Caco-2 (cell line): ENCODE measurements at regions not wholly inside any gene's neighbourhood (a gene's known extent, or its start where the extent isn't known, plus 50 kb on each side); places are given as distances from the start of the nearest gene placed in this dataset.

Experiments
- BruUV-seq: library from RNA; stranded (reverse); fragments of 400-500 nt; replicated peaks from 2 replicates; lab custom pipeline; 2021; lab: Mats Ljungman, UMichigan
- CTCF ChIA-PET: fragments of 300-600 bp; sonication (Branson Sonifier 250); formaldehyde crosslinking; loops from one replicate; lab custom pipeline; 2022; ENCODE audit warnings: antibody characterized with exemption; lab: Charles Lee
- POLR2A ChIA-PET: fragments of 300-600 bp; sonication (Branson Sonifier 250); formaldehyde crosslinking; loops from one replicate; lab custom pipeline; 2022; ENCODE audit warnings: antibody characterized with exemption; lab: Charles Lee
- DNase-seq, 2 experiments: peaks; one replicate each; pipeline versions ENCODE4 v3.0.0 to v3.0.0-alpha.2; 2020 to 2022
- H3K27me3 ChIP-seq: replicated peaks from 2 replicates; pipeline ENCODE4 v1.6.0; 2011; ENCODE audit warnings: low read length; ENCODE audit not compliant: control insufficient read depth, insufficient read depth
- H3K36me3 ChIP-seq: 2 replicates; pipeline ENCODE4 v1.5.1; 2011; ENCODE audit warnings: low read length; ENCODE audit not compliant: control insufficient read depth, insufficient read depth
- H3K4me1 ChIP-seq: fragments of 250-450 bp; sonication (Bioruptor Pico); 2 replicates; pipeline ENCODE4 v1.5.1; 2020; ENCODE audit warnings: mild to moderate bottlenecking
- H3K4me3 ChIP-seq: 2 replicates; pipeline ENCODE4 v1.5.1; 2011; ENCODE audit warnings: low read depth, mild to moderate bottlenecking, control low read depth, low read length
- H3K9me3 ChIP-seq: fragments of 250-450 bp; sonication (Bioruptor Pico); 2 replicates; pipeline ENCODE4 v1.5.1; 2020; ENCODE audit warnings: mild to moderate bottlenecking, moderate library complexity
- H3K27ac Mint-ChIP-seq: one replicate; pipeline ENCODE4 v1.8.0; 2022; ENCODE audit warnings: mixed read lengths; ENCODE audit not compliant: unreplicated experiment
- H3K27me3 Mint-ChIP-seq: one replicate; pipeline ENCODE4 v1.8.0; 2022; ENCODE audit warnings: mixed read lengths; ENCODE audit not compliant: insufficient read depth, unreplicated experiment
- H3K36me3 Mint-ChIP-seq: one replicate; pipeline ENCODE4 v1.8.0; 2022; ENCODE audit warnings: mild to moderate bottlenecking, mixed read lengths; ENCODE audit not compliant: insufficient read depth, unreplicated experiment
- H3K4me1 Mint-ChIP-seq: one replicate; pipeline ENCODE4 v1.8.0; 2022; ENCODE audit warnings: low read depth, mixed read lengths; ENCODE audit not compliant: unreplicated experiment
- H3K4me3 Mint-ChIP-seq: one replicate; pipeline ENCODE4 v1.8.0; 2022; ENCODE audit warnings: mild to moderate bottlenecking, moderate library complexity, mixed read lengths; ENCODE audit not compliant: unreplicated experiment
- H3K9me3 Mint-ChIP-seq: one replicate; pipeline ENCODE4 v1.8.0; 2022; ENCODE audit warnings: mixed read lengths; ENCODE audit not compliant: unreplicated experiment
- intact Hi-C: fragments of 100-400 bp; cut with micrococcal nuclease; formaldehyde crosslinking; loops from one replicate; pipeline ENCODE4 v1.10.0; 2022; ENCODE audit not compliant: unreplicated experiment
- TF ChIP-seq, protein P1 (sequence below), 2 experiments: fragments of 200-600 bp in 1 of 2; IDR thresholded peaks; 1 replicate in 1 of 2; 2 replicates in 1 of 2; pipeline versions ENCODE4 v1.5.1 to v1.8.0; 2011 to 2022; ENCODE audit warnings: antibody characterized with exemption in 1 of 2, control low read depth in 1 of 2, inconsistent platforms in 1 of 2, low read depth in 1 of 2, low read length in 1 of 2, mild to moderate bottlenecking in 1 of 2, moderate library complexity in 1 of 2; ENCODE audit not compliant: insufficient read depth in 1 of 2, severe bottlenecking in 1 of 2, unreplicated experiment in 1 of 2

GRCh38 chr5:68519143-68519542 lies 303.6 kb downstream of the PIK3R1 start:
- H3K9me3 ChIP-seq = no peaks in the 10 kb centered on the region
- no TSS peak for BruUV-seq
- no peaks in the 10 kb centered on the region; the same call in 1 of the 2 replicates for H3K4me1 ChIP-seq
- no peak overlapping the region for H3K4me3 ChIP-seq
- no peak for DNase-seq
- intact Hi-C loops = no loop called here
- POLR2A ChIA-PET = no interaction called here
- CTCF ChIA-PET = no interaction called here
- H3K27ac Mint-ChIP-seq = no peak overlapping the region
- no peaks in the 10 kb centered on the region for H3K36me3 Mint-ChIP-seq
- H3K27me3 ChIP-seq = no peaks in the 10 kb centered on the region
- H3K9me3 Mint-ChIP-seq = peaks cover 10% of the 10 kb centered on the region
- H3K4me1 Mint-ChIP-seq = peaks cover 6% of the 10 kb centered on the region
- TF ChIP-seq, protein P1, sequence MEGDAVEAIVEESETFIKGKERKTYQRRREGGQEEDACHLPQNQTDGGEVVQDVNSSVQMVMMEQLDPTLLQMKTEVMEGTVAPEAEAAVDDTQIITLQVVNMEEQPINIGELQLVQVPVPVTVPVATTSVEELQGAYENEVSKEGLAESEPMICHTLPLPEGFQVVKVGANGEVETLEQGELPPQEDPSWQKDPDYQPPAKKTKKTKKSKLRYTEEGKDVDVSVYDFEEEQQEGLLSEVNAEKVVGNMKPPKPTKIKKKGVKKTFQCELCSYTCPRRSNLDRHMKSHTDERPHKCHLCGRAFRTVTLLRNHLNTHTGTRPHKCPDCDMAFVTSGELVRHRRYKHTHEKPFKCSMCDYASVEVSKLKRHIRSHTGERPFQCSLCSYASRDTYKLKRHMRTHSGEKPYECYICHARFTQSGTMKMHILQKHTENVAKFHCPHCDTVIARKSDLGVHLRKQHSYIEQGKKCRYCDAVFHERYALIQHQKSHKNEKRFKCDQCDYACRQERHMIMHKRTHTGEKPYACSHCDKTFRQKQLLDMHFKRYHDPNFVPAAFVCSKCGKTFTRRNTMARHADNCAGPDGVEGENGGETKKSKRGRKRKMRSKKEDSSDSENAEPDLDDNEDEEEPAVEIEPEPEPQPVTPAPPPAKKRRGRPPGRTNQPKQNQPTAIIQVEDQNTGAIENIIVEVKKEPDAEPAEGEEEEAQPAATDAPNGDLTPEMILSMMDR (IDR thresholded peaks at IDR 0.05; ENCODE audit: insufficient read depth in 1 of 2, low read depth in 1 of 2, low read length in 1 of 2, severe bottlenecking in 1 of 2, unreplicated experiment in 1 of 2) = no peak
- no peak overlapping the region for H3K4me3 Mint-ChIP-seq
- H3K27me3 Mint-ChIP-seq = no peaks in the 10 kb centered on the region
- H3K36me3 ChIP-seq = no peaks in the 10 kb centered on the region

DNA sequence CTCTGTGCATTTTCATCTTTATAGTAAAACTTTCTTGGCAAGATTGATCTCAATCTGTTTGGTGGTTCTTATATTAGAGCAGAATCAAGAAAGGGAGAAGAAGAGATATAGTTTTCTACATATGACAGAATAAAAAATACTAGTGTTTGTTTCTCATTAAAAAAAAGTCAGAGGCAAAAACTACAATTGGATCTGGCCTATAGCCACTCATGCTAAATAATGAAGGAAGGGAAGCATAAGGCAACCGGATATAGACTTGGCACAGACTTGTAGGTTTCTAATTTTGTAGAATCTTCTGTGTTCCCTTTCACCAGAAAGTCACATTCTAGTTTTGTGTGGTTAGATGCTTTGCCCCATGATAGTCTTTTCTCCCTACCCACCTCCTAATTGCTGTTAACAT lies 306.2 kb downstream of the PIK3R1 start:
- no peak overlapping the region for H3K27ac Mint-ChIP-seq
- peaks cover 12% of the 10 kb centered on the region for H3K4me1 Mint-ChIP-seq
- intact Hi-C loops = no loop called here
- H3K36me3 Mint-ChIP-seq = no peaks in the 10 kb centered on the region
- no peaks in the 10 kb centered on the region for H3K36me3 ChIP-seq
- H3K4me3 Mint-ChIP-seq = no peak overlapping the region
- TF ChIP-seq, protein P1 (IDR thresholded peaks at IDR 0.05; ENCODE audit: insufficient read depth in 1 of 2, low read depth in 1 of 2, low read length in 1 of 2, severe bottlenecking in 1 of 2, unreplicated experiment in 1 of 2) = no peak
- no TSS peak for BruUV-seq
- H3K4me3 ChIP-seq = no peak overlapping the region
- no peaks in the 10 kb centered on the region for H3K27me3 Mint-ChIP-seq
- ChIA-PET POLR2A (no interaction called here), CTCF (no interaction called here)
- no peaks in the 10 kb centered on the region for H3K9me3 ChIP-seq
- H3K4me1 ChIP-seq = no peaks in the 10 kb centered on the region; the same call in 1 of the 2 replicates
- peaks cover 10% of the 10 kb centered on the region for H3K9me3 Mint-ChIP-seq
- H3K27me3 ChIP-seq = no peaks in the 10 kb centered on the region
- DNase-seq = no peak

- Histone ChIP-seq H3K4me3 (no peak overlapping the region), H3K27me3 (no peaks in the 10 kb centered on the region), H3K9me3 (0 out of 2 replicates have a peak, but pooled peaks cover 5% of the 10 kb centered on the region), H3K36me3 (no peaks in the 10 kb centered on the region), H3K4me1 (no peaks in the 10 kb centered on the region; the same call in 1 of the 2 replicates)
- H3K4me3 Mint-ChIP-seq = no peak overlapping the region
- no peaks in the 10 kb centered on the region for H3K27me3 Mint-ChIP-seq
- ChIA-PET POLR2A (no interaction called here), CTCF (no interaction called here)
- intact Hi-C loops = no loop called here
- H3K36me3 Mint-ChIP-seq = no peaks in the 10 kb centered on the region
- peaks cover 16% of the 10 kb centered on the region for H3K9me3 Mint-ChIP-seq
- no peak for DNase-seq
- no peak overlapping the region for H3K27ac Mint-ChIP-seq
- BruUV-seq = no TSS peak
- TF ChIP-seq, protein P1 (IDR thresholded peaks at IDR 0.05; ENCODE audit: insufficient read depth in 1 of 2, low read depth in 1 of 2, low read length in 1 of 2, severe bottlenecking in 1 of 2, unreplicated experiment in 1 of 2) = no peak
- H3K4me1 Mint-ChIP-seq = peaks cover 12% of the 10 kb centered on the region
Measured at GRCh38 chr5:68522863-68523262, 307.3 kb downstream of the PIK3R1 start.
